HCT116 (cell line): ENCODE measurements at regions not wholly inside any gene's neighbourhood (a gene's known extent, or its start where the extent isn't known, plus 50 kb on each side); places are given as distances from the start of the nearest gene placed in this dataset.

Experiments used
- ATF3 ChIP-seq: IDR thresholded peaks from 2 replicates; pipeline ENCODE4 v1.6.1; 2012
- CTCF ChIP-seq, 3 experiments: fragments of 200-600 bp in 1 of 3; sonication (generic) in 1 of 3; IDR thresholded peaks in 2 of 3; conservative IDR thresholded peaks in 1 of 3; 2 replicates each; pipeline ENCODE4 v1.5.1; 2012 to 2017; ENCODE audit warnings: low read depth in 2 of 3, low read length in 2 of 3, antibody characterized with exemption in 1 of 3, borderline replicate concordance in 1 of 3, control low read depth in 1 of 3, mild to moderate bottlenecking in 1 of 3, mixed read lengths in 1 of 3, mixed run types in 1 of 3, moderate library complexity in 1 of 3; ENCODE audit not compliant: insufficient read depth in 1 of 3
- EZH2 ChIP-seq: fragments of 200-600 bp; sonication (generic); IDR thresholded peaks from 2 replicates; pipeline ENCODE4 v1.6.1; 2017; ENCODE audit warnings: antibody characterized with exemption, mixed run types
- MAX ChIP-seq: IDR thresholded peaks from 2 replicates; pipeline ENCODE4 v1.6.1; 2012
- POLR2A ChIP-seq: IDR thresholded peaks from 2 replicates; pipeline ENCODE4 v1.7.0; 2011; ENCODE audit warnings: borderline replicate concordance; ENCODE audit not compliant: insufficient read depth, insufficient read length; ENCODE audit errors: extremely low read depth
- POLR2AphosphoS5 ChIP-seq: IDR thresholded peaks from 2 replicates; pipeline ENCODE4 v1.6.1; 2011; ENCODE audit warnings: mild to moderate bottlenecking, low read depth, low read length, moderate library complexity
- SRF ChIP-seq: IDR thresholded peaks from 2 replicates; pipeline ENCODE4 v1.6.1; 2012; ENCODE audit warnings: low read depth
- TCF7L2 ChIP-seq: IDR thresholded peaks from 2 replicates; pipeline ENCODE4 v1.7.0; 2011; ENCODE audit warnings: borderline replicate concordance, inconsistent platforms; ENCODE audit not compliant: insufficient read depth, insufficient read length; ENCODE audit errors: extremely low read depth
- YY1 ChIP-seq: IDR thresholded peaks from 2 replicates; pipeline ENCODE4 v1.6.1; 2011; ENCODE audit warnings: low read length, low read depth, moderate library complexity, mild to moderate bottlenecking; ENCODE audit not compliant: insufficient replicate concordance; ENCODE audit errors: extremely low read depth
- ZBTB33 ChIP-seq: IDR thresholded peaks from 2 replicates; pipeline ENCODE4 v1.6.1; 2011; ENCODE audit warnings: mild to moderate bottlenecking, low read length, moderate library complexity; ENCODE audit not compliant: insufficient replicate concordance; ENCODE audit errors: extremely low read depth

GRCh38 chr21:35603494-35603893 lies 456.8 kb downstream of the SETD4 start:
- TF ChIP-seq MAX = no peak
- TF ChIP-seq CTCF (IDR thresholded peaks at IDR 0.05 in 2 of 3, conservative IDR thresholded peaks at IDR 0.05 in 1 of 3; ENCODE audit: borderline replicate concordance in 1 of 3, insufficient read depth in 1 of 3, low read depth in 2 of 3, low read length in 2 of 3) = peak in 2 of 3 experiments; percentile 25 to 33; a peak in 3 of 6 replicates
- no peak for TF ChIP-seq YY1
- TF ChIP-seq SRF = no peak
- no peak for TF ChIP-seq ATF3
- TF ChIP-seq POLR2AphosphoS5 = no peak
- no peak for TF ChIP-seq POLR2A
- TF ChIP-seq TCF7L2 = no peak
- TF ChIP-seq EZH2 = no peak
- no peak for TF ChIP-seq ZBTB33
